OCI-LY7 (cell line): ENCODE measurements at regions not wholly inside any gene's neighbourhood (a gene's known extent, or its start where the extent isn't known, plus 50 kb on each side); places are given as distances from the start of the nearest gene placed in this dataset.

ENCODE experiments used
- BruUV-seq: library from RNA; stranded (reverse); fragments of 400-500 nt; replicated peaks from 2 replicates; lab custom pipeline; 2021; lab: Mats Ljungman, UMichigan
- CTCF ChIA-PET: fragments of 300-600 bp; sonication (Branson Sonifier 250); formaldehyde crosslinking; loops from one replicate; lab custom pipeline; 2022; ENCODE audit warnings: antibody characterized with exemption; ENCODE audit not compliant: unreplicated experiment; lab: Charles Lee
- POLR2A ChIA-PET: fragments of 300-600 bp; sonication (Branson Sonifier 250); formaldehyde crosslinking; loops from one replicate; lab custom pipeline; 2022; ENCODE audit warnings: antibody characterized with exemption; lab: Charles Lee
- DNase-seq: peaks from one replicate; pipeline ENCODE4 v3.0.0-alpha.2; 2015; ENCODE audit warnings: low spot score
- H2AFZ ChIP-seq: fragments of 200-600 bp; sonication (generic), shearing (Covaris generic); 2 replicates; pipeline ENCODE4 v1.6.1; 2014; ENCODE audit warnings: mild to moderate bottlenecking, antibody characterized with exemption, low read length, moderate library complexity
- H3K27ac ChIP-seq: fragments of 200-600 bp; sonication (generic); 2 replicates; pipeline ENCODE4 v1.5.1; 2014; ENCODE audit warnings: mixed run types, low read depth, mild to moderate bottlenecking, moderate library complexity, low read length, inconsistent platforms; ENCODE audit not compliant: poor library complexity, severe bottlenecking
- H3K36me3 ChIP-seq: fragments of 200-600 bp; sonication (generic); 2 replicates; pipeline ENCODE4 v1.6.1; 2014; ENCODE audit warnings: mild to moderate bottlenecking, antibody characterized with exemption, low read length, moderate library complexity, mixed read lengths; ENCODE audit not compliant: insufficient read depth
- H3K4me1 ChIP-seq: fragments of 200-600 bp; sonication (generic); 2 replicates; pipeline ENCODE4 v1.5.1; 2014; ENCODE audit warnings: mild to moderate bottlenecking, low read length; ENCODE audit not compliant: insufficient read depth, poor library complexity, severe bottlenecking
- H3K4me2 ChIP-seq: fragments of 200-600 bp; sonication (generic); 2 replicates; pipeline ENCODE4 v1.6.1; 2014; ENCODE audit warnings: mild to moderate bottlenecking, low read length
- H3K4me3 ChIP-seq: fragments of 200-600 bp; sonication (generic); 2 replicates; pipeline ENCODE4 v1.5.1; 2014; ENCODE audit warnings: mild to moderate bottlenecking, low read depth, low read length; ENCODE audit not compliant: poor library complexity, severe bottlenecking
- H3K79me2 ChIP-seq: fragments of 200-600 bp; sonication (generic); 2 replicates; pipeline ENCODE4 v1.6.1; 2016; ENCODE audit warnings: low read depth, mild to moderate bottlenecking, low read length, moderate library complexity, mixed read lengths; ENCODE audit not compliant: insufficient read depth
- H3K9me2 ChIP-seq: fragments of 200-600 bp; sonication (generic); 2 replicates; pipeline ENCODE4 v1.6.1; 2016; ENCODE audit warnings: mild to moderate bottlenecking, low read length, mixed read lengths; ENCODE audit not compliant: insufficient read depth
- H3K9me3 ChIP-seq: fragments of 200-600 bp; sonication (generic); 2 replicates; pipeline ENCODE4 v1.6.1; 2014; ENCODE audit warnings: mild to moderate bottlenecking, mixed run types, low read length, mixed read lengths
- H4K20me1 ChIP-seq: fragments of 200-600 bp; sonication (generic); 2 replicates; pipeline ENCODE4 v1.6.1; 2014; ENCODE audit warnings: mild to moderate bottlenecking, antibody characterized with exemption, low read length, moderate library complexity, mixed read lengths; ENCODE audit not compliant: insufficient read depth
- CTCF ChIP-seq: fragments of 200-600 bp; sonication (generic); conservative IDR thresholded peaks from 2 replicates; pipeline ENCODE4 v1.5.1; 2014; ENCODE audit warnings: mild to moderate bottlenecking, antibody characterized with exemption, low read length, moderate library complexity, mixed read lengths
- EZH2phosphoT487 ChIP-seq: fragments of 200-600 bp; sonication (generic); IDR thresholded peaks from 2 replicates; pipeline ENCODE4 v1.6.1; 2018; ENCODE audit warnings: low read depth, borderline replicate concordance, mild to moderate bottlenecking, mixed run types, antibody characterized with exemption, low read length, moderate library complexity, mixed read lengths
- intact Hi-C: fragments of 100-400 bp; cut with micrococcal nuclease; formaldehyde crosslinking; loops from one replicate; pipeline ENCODE4 v1.10.0; 2022; ENCODE audit not compliant: unreplicated experiment

- Histone ChIP-seq H3K9me3 (peaks cover 4% of the 10 kb centered on the region; the same call in 1 of the 2 replicates), H3K4me3 (no peak overlapping the region), H2AFZ (no peak overlapping the region), H3K79me2 (no peaks in the 10 kb centered on the region), H3K27ac (no peak overlapping the region), H3K36me3 (no peaks in the 10 kb centered on the region), H3K9me2 (no peaks in the 10 kb centered on the region), H4K20me1 (no peaks in the 10 kb centered on the region), H3K4me1 (no peaks in the 10 kb centered on the region), H3K4me2 (no peak overlapping the region)
- intact Hi-C loops: no loop called here
- no peak for DNase-seq
- BruUV-seq: no TSS peak
- TF ChIP-seq EZH2phosphoT487 (no peak), CTCF (no peak)
- ChIA-PET CTCF (no interaction called here), POLR2A (interaction anchor here (0.6 to 0.7 kb wide), 2 partner anchors 35 to 152 kb away, joined by 3 read pairs; no protein-coding TSS in a partner anchor)
Observed at GRCh38 chr7:73948287-73948686, 79.7 kb upstream of the ELN start.

DNA sequence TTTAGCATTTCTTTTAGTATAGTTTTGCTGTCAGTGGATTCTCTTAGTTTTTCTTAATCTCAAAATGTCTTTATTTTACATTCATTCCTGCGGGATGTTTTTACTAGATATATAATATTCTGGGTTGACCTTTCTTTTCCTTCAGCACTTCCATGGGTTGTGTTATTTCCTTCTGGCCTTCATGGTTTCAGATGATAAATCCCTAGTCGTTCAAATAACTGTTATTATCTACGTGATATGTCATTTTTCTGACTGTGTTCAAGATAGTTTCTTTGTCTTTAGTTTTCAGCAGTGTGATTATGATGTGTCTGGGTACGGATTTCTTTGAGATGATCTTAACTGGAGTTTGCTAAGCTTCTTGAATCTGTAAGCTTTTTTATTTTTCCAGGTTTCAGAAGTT lies 75.7 kb upstream of the ELN start:
- CTCF ChIA-PET: no interaction called here

More for the DNA sequence above, 75.7 kb upstream of the ELN start:
- Histone ChIP-seq H3K79me2 (no peaks in the 10 kb centered on the region), H2AFZ (no peak overlapping the region), H3K4me2 (no peak overlapping the region), H3K27ac (no peak overlapping the region), H4K20me1 (no peaks in the 10 kb centered on the region), H3K9me2 (no peaks in the 10 kb centered on the region), H3K36me3 (no peaks in the 10 kb centered on the region), H3K4me1 (no peaks in the 10 kb centered on the region), H3K4me3 (no peak overlapping the region), H3K9me3 (peaks cover 4% of the 10 kb centered on the region; the same call in 1 of the 2 replicates)
- intact Hi-C loops: no loop called here
- POLR2A ChIA-PET: interaction anchor here (0.7 kb wide), 1 partner anchor 10 kb away, joined by 5 read pairs; no protein-coding TSS in a partner anchor
- no TSS peak for BruUV-seq
- DNase-seq: no peak
- TF ChIP-seq CTCF (no peak), EZH2phosphoT487 (no peak)
